ENCODE measurements at regions not wholly inside any gene's neighbourhood (a gene's known extent, or its start where the extent isn't known, plus 50 kb on each side); places are given as distances from the start of the nearest gene placed in this dataset.

DNA sequence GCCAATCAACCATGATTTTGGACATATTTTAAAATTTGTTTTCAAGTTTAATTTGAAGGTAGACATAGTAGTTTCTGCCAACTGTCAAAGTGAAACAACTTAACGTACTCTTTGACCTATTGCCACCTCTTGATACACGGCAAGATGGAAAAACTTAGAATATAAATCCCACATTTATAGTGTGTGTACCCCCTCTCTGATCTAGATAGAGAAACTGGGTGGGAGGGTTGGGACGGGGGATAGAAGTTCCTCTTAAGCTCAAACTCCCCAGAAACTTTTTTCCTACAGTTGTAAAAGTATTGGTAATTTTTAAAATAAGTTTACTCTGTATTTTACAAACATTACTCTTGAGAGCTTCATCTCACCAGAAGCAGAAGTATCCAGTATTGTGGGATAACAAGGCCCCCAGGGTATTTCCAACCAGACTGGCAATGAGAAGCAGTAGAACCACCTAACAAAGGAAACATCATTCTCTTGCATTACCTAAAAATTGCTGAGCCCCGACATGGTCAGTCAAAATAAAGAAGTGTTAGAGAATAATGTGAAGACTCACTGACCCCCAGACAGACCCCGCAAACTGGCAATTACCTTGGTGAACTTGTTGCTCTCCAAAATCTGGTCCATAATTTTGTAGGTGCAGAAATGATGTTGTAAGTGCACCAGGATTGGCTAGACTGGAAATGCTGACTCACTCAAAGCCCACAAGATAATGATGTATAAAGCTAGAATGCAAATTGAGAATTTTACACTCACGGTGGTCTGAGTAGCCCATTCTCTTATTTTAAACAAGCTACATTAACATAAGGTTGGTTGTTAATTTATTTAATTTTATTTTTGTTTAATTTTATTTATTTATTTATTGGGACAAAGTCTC, 74.7 kb upstream of the TNFAIP3 start (continued):
- TF ChIP-seq, protein P1, sequence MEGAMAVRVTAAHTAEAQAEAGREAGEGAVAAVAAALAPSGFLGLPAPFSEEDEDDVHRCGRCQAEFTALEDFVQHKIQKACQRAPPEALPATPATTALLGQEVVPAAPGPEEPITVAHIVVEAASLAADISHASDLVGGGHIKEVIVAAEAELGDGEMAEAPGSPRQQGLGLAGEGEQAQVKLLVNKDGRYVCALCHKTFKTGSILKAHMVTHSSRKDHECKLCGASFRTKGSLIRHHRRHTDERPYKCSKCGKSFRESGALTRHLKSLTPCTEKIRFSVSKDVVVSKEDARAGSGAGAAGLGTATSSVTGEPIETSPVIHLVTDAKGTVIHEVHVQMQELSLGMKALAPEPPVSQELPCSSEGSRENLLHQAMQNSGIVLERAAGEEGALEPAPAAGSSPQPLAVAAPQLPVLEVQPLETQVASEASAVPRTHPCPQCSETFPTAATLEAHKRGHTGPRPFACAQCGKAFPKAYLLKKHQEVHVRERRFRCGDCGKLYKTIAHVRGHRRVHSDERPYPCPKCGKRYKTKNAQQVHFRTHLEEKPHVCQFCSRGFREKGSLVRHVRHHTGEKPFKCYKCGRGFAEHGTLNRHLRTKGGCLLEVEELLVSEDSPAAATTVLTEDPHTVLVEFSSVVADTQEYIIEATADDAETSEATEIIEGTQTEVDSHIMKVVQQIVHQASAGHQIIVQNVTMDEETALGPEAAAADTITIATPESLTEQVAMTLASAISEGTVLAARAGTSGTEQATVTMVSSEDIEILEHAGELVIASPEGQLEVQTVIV (IDR thresholded peaks at IDR 0.05; ENCODE audit: borderline replicate concordance, partially characterized antibody): no peak
- TF ChIP-seq SUZ12 (IDR thresholded peaks at IDR 0.05; ENCODE audit: unreplicated experiment) (no peak), ZNF274 (IDR thresholded peaks at IDR 0.05; ENCODE audit: insufficient read depth, insufficient read length) (no peak), MTA2 (IDR thresholded peaks at IDR 0.05; ENCODE audit: low read depth) (no peak), SMAD5 (IDR thresholded peaks at IDR 0.05; ENCODE audit: low read depth) (no peak), TAF1 (IDR thresholded peaks at IDR 0.05; ENCODE audit: borderline replicate concordance, low read depth, low read length) (peak; percentile 14; the same call in 1 of the 2 replicates)
- TF ChIP-seq, protein P2, sequence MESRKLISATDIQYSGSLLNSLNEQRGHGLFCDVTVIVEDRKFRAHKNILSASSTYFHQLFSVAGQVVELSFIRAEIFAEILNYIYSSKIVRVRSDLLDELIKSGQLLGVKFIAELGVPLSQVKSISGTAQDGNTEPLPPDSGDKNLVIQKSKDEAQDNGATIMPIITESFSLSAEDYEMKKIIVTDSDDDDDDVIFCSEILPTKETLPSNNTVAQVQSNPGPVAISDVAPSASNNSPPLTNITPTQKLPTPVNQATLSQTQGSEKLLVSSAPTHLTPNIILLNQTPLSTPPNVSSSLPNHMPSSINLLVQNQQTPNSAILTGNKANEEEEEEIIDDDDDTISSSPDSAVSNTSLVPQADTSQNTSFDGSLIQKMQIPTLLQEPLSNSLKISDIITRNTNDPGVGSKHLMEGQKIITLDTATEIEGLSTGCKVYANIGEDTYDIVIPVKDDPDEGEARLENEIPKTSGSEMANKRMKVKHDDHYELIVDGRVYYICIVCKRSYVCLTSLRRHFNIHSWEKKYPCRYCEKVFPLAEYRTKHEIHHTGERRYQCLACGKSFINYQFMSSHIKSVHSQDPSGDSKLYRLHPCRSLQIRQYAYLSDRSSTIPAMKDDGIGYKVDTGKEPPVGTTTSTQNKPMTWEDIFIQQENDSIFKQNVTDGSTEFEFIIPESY (IDR thresholded peaks at IDR 0.05): no peak
- TF ChIP-seq, protein P3, sequence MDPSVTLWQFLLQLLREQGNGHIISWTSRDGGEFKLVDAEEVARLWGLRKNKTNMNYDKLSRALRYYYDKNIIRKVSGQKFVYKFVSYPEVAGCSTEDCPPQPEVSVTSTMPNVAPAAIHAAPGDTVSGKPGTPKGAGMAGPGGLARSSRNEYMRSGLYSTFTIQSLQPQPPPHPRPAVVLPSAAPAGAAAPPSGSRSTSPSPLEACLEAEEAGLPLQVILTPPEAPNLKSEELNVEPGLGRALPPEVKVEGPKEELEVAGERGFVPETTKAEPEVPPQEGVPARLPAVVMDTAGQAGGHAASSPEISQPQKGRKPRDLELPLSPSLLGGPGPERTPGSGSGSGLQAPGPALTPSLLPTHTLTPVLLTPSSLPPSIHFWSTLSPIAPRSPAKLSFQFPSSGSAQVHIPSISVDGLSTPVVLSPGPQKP (IDR thresholded peaks at IDR 0.05; ENCODE audit: low read depth, low read length): no peak
- TF ChIP-seq, protein P4, sequence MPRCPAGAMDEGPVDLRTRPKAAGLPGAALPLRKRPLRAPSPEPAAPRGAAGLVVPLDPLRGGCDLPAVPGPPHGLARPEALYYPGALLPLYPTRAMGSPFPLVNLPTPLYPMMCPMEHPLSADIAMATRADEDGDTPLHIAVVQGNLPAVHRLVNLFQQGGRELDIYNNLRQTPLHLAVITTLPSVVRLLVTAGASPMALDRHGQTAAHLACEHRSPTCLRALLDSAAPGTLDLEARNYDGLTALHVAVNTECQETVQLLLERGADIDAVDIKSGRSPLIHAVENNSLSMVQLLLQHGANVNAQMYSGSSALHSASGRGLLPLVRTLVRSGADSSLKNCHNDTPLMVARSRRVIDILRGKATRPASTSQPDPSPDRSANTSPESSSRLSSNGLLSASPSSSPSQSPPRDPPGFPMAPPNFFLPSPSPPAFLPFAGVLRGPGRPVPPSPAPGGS (IDR thresholded peaks at IDR 0.05; ENCODE audit: borderline replicate concordance, insufficient read depth, low read depth, low read length, poor library complexity, severe bottlenecking): no peak
